ENCODE measurements at regions not wholly inside any gene's neighbourhood (a gene's known extent, or its start where the extent isn't known, plus 50 kb on each side); places are given as distances from the start of the nearest gene placed in this dataset.

GRCh38 chr12:107283652-107284051 lies 190.3 kb upstream of the CRY1 start:
- DNase-seq: no peak

- no peak for DNase-seq
Observed at GRCh38 chr12:107284692-107285091, 191.3 kb upstream of the CRY1 start.

- DNase-seq: no peak
Observed at GRCh38 chr12:107287436-107288413, 194.4 kb upstream of the CRY1 start.

- no peak for DNase-seq
Observed at GRCh38 chr12:107288414-107289127, 195.2 kb upstream of the CRY1 start.

GRCh38 chr12:107291018-107291417 lies 197.7 kb upstream of the CRY1 start:
- DNase-seq: no peak

GRCh38 chr12:107296681-107297089 lies 203.3 kb upstream of the CRY1 start:
- no peak for DNase-seq

GRCh38 chr12:107302649-107303341 lies 209.4 kb upstream of the CRY1 start:
- no peak for DNase-seq

- no peak for DNase-seq
Observed at GRCh38 chr12:107304588-107305532, 211.5 kb upstream of the CRY1 start.

- DNase-seq: no peak
Observed at GRCh38 chr12:107306141-107306659, 212.9 kb upstream of the CRY1 start.

GRCh38 chr12:107308310-107308709 lies 215.0 kb upstream of the CRY1 start:
- no peak for DNase-seq

- DNase-seq: peak; percentile 6
Observed at GRCh38 chr12:107309020-107309419, 215.7 kb upstream of the CRY1 start.

GRCh38 chr12:107310621-107311020 lies 217.3 kb upstream of the CRY1 start:
- no peak for DNase-seq

GRCh38 chr12:107311682-107312081 lies 218.3 kb upstream of the CRY1 start:
- DNase-seq: no peak

GRCh38 chr12:107317751-107318555 lies 224.6 kb upstream of the CRY1 start:
- peak; percentile 77 for DNase-seq

GRCh38 chr12:107318556-107318805 lies 225.1 kb upstream of the CRY1 start:
- no peak for DNase-seq

- peak; percentile 15 for DNase-seq
Observed at GRCh38 chr12:107318806-107319532, 225.6 kb upstream of the CRY1 start.

GRCh38 chr12:107319533-107320032 lies 226.2 kb upstream of the CRY1 start:
- peak; percentile 10 for DNase-seq

GRCh38 chr12:107320033-107320928 lies 226.9 kb upstream of the CRY1 start:
- DNase-seq: peak; percentile 67
